AG09309 (cell line): ENCODE measurements at regions not wholly inside any gene's neighbourhood (a gene's known extent, or its start where the extent isn't known, plus 50 kb on each side); places are given as distances from the start of the nearest gene placed in this dataset.
"Not testable (repeated sequence)": the region's sequence is repeated elsewhere in the genome, so short reads cannot be mapped to it uniquely, and the experiment has no call there.

Experiments
- DNase-seq: peaks from one replicate; pipeline ENCODE4 v3.0.0-alpha.2; 2010; ENCODE audit warnings: low read depth
- H3K4me3 ChIP-seq: 2 replicates; pipeline ENCODE4 v1.5.1; 2011; ENCODE audit warnings: mild to moderate bottlenecking, low read depth, low read length, moderate library complexity; ENCODE audit not compliant: control insufficient read depth
- TF ChIP-seq, protein P1 (sequence below): IDR thresholded peaks from 2 replicates; pipeline ENCODE4 v1.5.1; 2011; ENCODE audit warnings: mild to moderate bottlenecking, low read depth, low read length, inconsistent platforms; ENCODE audit not compliant: insufficient read depth, control insufficient read depth; ENCODE audit errors: missing control alignments

DNA sequence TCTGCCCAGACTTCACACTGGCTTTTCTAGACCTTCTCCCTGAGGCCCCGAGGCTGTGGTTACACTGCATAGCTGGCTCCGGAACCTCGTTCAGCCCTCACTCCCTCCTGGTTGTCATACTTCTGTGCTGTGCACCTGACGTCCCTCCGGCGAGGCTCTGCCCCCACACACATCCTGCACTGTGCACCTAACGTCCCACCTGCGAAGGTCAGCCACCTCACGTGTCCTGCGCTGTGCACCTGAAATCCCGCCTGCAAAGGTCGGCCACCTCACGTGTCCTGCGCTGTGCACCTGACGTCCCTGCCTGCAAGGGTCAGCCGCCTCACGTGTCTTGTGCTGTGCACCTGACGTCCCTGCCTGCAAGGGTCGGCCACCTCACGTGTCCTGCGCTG, 111.0 kb upstream of the FRMD1 start:
- H3K4me3 ChIP-seq: no peak overlapping the region
- TF ChIP-seq, protein P1, sequence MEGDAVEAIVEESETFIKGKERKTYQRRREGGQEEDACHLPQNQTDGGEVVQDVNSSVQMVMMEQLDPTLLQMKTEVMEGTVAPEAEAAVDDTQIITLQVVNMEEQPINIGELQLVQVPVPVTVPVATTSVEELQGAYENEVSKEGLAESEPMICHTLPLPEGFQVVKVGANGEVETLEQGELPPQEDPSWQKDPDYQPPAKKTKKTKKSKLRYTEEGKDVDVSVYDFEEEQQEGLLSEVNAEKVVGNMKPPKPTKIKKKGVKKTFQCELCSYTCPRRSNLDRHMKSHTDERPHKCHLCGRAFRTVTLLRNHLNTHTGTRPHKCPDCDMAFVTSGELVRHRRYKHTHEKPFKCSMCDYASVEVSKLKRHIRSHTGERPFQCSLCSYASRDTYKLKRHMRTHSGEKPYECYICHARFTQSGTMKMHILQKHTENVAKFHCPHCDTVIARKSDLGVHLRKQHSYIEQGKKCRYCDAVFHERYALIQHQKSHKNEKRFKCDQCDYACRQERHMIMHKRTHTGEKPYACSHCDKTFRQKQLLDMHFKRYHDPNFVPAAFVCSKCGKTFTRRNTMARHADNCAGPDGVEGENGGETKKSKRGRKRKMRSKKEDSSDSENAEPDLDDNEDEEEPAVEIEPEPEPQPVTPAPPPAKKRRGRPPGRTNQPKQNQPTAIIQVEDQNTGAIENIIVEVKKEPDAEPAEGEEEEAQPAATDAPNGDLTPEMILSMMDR: no peak
- DNase-seq: no peak

DNA sequence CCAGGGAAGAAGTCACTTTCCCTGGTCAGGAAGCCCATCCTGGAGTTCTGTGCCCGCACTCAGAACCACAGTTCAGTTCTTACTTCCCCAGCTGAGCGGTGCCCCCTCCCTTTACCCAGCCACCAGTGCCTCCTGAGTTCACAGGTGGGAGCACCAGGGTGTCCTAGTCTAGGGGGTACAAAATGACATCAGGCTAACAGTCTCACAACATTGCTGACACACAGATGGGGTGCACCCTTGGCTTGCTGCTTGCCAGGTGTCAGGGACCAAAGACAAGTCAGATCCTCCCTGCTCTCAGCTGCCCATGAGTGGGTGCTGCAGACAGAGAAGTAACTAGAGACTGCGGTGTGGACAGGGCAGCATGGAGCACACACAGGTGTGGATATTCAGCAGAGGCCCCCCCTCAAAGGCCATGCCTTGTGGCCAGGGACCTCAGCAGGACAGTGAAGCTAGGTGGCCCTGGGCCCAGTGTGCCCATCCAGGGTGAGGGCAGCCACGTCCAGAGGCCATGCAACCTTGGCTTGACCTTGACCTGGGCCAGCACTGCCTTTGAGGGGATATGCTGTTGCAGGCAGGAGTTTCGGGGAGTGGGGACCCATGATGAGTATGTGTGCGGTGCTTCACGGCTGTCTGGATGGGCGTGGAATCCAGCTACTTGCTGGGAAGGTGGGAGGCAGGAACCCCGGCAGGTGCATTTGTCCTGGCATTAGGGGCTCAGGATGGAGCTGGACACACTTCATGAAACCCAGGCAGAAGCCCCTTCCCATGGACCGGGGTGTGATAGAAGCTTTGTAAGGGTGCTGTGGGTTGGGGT, 110.4 kb upstream of the FRMD1 start:
- TF ChIP-seq, protein P1: no peak
- no peak overlapping the region for H3K4me3 ChIP-seq
- DNase-seq: no peak

DNA sequence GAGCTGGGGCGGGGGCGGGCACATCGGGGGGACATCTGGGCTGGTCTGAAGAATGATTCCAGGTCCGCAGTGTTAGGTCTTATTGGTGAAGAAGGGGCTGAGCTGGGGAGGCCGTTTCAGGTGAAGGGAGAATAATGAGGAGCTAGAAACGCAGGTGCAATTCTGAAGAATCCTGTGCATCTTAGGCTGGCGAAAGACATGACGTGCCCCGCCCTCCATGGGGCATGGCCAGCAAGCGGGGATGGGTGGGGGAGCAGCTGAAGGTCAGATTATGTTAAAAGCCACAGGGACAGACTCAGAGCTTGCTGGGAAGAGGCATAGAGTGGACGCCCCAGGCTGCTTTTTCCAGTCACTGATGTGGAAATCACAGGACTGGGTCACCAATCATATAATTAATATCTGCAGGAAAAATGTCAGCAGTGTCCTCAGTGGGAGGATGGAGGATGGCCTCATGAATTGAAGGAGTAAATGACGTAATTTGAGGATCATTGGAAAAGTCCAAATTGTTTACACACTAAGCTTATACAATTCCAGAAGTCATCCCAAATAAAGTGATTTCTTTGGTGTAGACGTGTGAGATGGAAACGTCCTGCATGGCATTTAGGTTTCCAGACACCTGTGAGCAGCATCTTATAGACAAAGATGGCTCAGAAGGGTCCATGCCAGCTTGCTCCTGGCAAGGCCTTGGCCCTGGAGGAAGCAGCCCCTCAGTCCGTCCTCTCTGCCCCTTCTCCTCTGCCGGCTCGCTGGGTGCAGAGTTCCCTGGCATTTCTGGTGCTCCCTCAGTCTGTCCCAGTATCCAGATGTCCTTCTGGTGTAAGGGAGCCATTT, 109.6 kb upstream of the FRMD1 start:
- TF ChIP-seq, protein P1: no peak
- DNase-seq: no peak
- H3K4me3 ChIP-seq: no peak overlapping the region

DNA sequence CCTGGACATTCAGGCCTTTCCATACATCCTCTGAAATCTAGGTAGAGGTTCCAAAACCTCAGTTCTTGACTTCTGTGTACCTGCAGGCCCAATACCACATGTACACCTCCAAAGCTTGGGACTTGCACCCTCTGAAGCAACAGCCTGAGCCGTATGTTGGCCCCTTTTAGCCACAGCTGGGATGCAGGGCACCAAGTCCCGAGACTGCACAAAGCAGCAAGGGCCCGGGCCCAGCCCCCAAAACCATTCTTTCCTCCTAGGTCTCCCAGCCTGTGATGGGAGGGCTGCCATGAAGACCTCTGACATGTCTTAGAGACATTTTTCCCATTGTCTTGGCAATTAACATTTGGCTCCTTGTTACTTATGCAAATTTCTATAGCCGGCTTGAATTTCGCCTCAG, 107.4 kb upstream of the FRMD1 start:
- TF ChIP-seq, protein P1: no peak
- H3K4me3 ChIP-seq: no peak overlapping the region
- no peak for DNase-seq

DNA sequence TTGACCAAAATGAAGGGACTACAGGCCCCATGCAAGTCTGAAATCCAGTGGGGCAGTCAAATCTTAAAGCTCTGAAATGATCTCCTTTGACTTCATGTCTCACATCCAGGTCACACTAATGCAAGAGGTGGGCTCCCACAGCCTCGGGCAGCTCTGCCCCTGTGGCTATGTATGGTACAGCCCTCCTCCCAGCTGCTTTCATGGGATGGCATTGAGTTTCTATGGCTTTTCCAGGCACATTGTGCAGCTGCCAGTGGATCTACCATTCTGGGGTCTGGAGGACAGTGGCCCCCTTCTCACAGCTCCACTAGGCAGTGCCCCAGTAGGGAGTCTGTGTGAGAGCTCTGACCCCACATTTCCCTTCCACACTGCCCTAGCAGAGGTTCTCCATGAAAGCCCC, 107.0 kb upstream of the FRMD1 start:
- not testable (repeated sequence) for H3K4me3 ChIP-seq, DNase-seq

DNA sequence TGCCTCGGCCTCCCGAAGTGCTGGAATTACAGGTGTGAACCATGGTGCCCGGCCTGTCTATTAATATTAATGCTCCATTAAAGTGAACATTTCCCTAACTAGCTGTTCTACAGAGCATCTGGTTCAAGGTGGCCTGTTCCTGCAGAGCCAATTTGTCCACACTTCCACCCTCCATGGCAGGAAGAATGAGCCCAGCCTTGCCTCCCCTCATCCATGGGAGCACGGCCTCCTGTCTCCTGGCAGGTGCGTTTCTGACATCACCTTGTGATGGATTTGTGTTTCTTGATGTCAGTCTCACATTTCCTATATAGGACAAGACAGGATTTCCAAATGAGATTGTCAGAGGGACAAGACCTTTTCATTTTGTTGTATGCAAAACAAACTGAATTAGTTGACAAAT, 105.7 kb upstream of the FRMD1 start:
- DNase-seq: no peak
- TF ChIP-seq, protein P1: no peak
- no peak overlapping the region for H3K4me3 ChIP-seq

DNA sequence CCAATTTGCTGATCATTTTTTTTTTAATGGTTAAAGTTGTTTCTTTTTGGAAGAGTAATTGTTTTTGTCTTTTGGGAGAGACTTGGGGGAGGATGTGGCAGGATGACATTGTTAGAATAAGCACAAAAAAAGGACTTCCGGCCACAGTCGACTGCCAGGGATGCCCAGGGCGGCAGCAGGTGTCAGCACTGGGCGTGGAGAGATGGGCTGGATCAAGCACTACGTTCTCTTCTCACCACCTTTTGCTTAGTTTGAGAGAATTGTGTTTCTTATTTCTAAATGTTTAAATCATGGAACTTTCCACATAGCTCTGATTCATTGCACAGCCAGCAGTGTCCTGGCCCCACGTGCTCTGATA, 104.6 kb upstream of the FRMD1 start:
- TF ChIP-seq, protein P1: no peak
- DNase-seq: no peak
- H3K4me3 ChIP-seq: no peak overlapping the region
